OCI-LY7 (cell line): ENCODE measurements at regions not wholly inside any gene's neighbourhood (a gene's known extent, or its start where the extent isn't known, plus 50 kb on each side); places are given as distances from the start of the nearest gene placed in this dataset.
"Not testable (repeated sequence)": the region's sequence is repeated elsewhere in the genome, so short reads cannot be mapped to it uniquely, and the experiment has no call there.

Source experiments
- BruUV-seq: library from RNA; stranded (reverse); fragments of 400-500 nt; replicated peaks from 2 replicates; lab custom pipeline; 2021; lab: Mats Ljungman, UMichigan
- CTCF ChIA-PET: fragments of 300-600 bp; sonication (Branson Sonifier 250); formaldehyde crosslinking; loops from one replicate; lab custom pipeline; 2022; ENCODE audit warnings: antibody characterized with exemption; ENCODE audit not compliant: unreplicated experiment; lab: Charles Lee
- POLR2A ChIA-PET: fragments of 300-600 bp; sonication (Branson Sonifier 250); formaldehyde crosslinking; loops from one replicate; lab custom pipeline; 2022; ENCODE audit warnings: antibody characterized with exemption; lab: Charles Lee
- DNase-seq: peaks from one replicate; pipeline ENCODE4 v3.0.0-alpha.2; 2015; ENCODE audit warnings: low spot score
- H2AFZ ChIP-seq: fragments of 200-600 bp; sonication (generic), shearing (Covaris generic); 2 replicates; pipeline ENCODE4 v1.6.1; 2014; ENCODE audit warnings: mild to moderate bottlenecking, antibody characterized with exemption, low read length, moderate library complexity
- H3K27ac ChIP-seq: fragments of 200-600 bp; sonication (generic); 2 replicates; pipeline ENCODE4 v1.5.1; 2014; ENCODE audit warnings: mixed run types, low read depth, mild to moderate bottlenecking, moderate library complexity, low read length, inconsistent platforms; ENCODE audit not compliant: poor library complexity, severe bottlenecking
- H3K36me3 ChIP-seq: fragments of 200-600 bp; sonication (generic); 2 replicates; pipeline ENCODE4 v1.6.1; 2014; ENCODE audit warnings: mild to moderate bottlenecking, antibody characterized with exemption, low read length, moderate library complexity, mixed read lengths; ENCODE audit not compliant: insufficient read depth
- H3K4me1 ChIP-seq: fragments of 200-600 bp; sonication (generic); 2 replicates; pipeline ENCODE4 v1.5.1; 2014; ENCODE audit warnings: mild to moderate bottlenecking, low read length; ENCODE audit not compliant: insufficient read depth, poor library complexity, severe bottlenecking
- H3K4me2 ChIP-seq: fragments of 200-600 bp; sonication (generic); 2 replicates; pipeline ENCODE4 v1.6.1; 2014; ENCODE audit warnings: mild to moderate bottlenecking, low read length
- H3K4me3 ChIP-seq: fragments of 200-600 bp; sonication (generic); 2 replicates; pipeline ENCODE4 v1.5.1; 2014; ENCODE audit warnings: mild to moderate bottlenecking, low read depth, low read length; ENCODE audit not compliant: poor library complexity, severe bottlenecking
- H3K79me2 ChIP-seq: fragments of 200-600 bp; sonication (generic); 2 replicates; pipeline ENCODE4 v1.6.1; 2016; ENCODE audit warnings: low read depth, mild to moderate bottlenecking, low read length, moderate library complexity, mixed read lengths; ENCODE audit not compliant: insufficient read depth
- H3K9me2 ChIP-seq: fragments of 200-600 bp; sonication (generic); 2 replicates; pipeline ENCODE4 v1.6.1; 2016; ENCODE audit warnings: mild to moderate bottlenecking, low read length, mixed read lengths; ENCODE audit not compliant: insufficient read depth
- H3K9me3 ChIP-seq: fragments of 200-600 bp; sonication (generic); 2 replicates; pipeline ENCODE4 v1.6.1; 2014; ENCODE audit warnings: mild to moderate bottlenecking, mixed run types, low read length, mixed read lengths
- H4K20me1 ChIP-seq: fragments of 200-600 bp; sonication (generic); 2 replicates; pipeline ENCODE4 v1.6.1; 2014; ENCODE audit warnings: mild to moderate bottlenecking, antibody characterized with exemption, low read length, moderate library complexity, mixed read lengths; ENCODE audit not compliant: insufficient read depth
- EZH2phosphoT487 ChIP-seq: fragments of 200-600 bp; sonication (generic); IDR thresholded peaks from 2 replicates; pipeline ENCODE4 v1.6.1; 2018; ENCODE audit warnings: low read depth, borderline replicate concordance, mild to moderate bottlenecking, mixed run types, antibody characterized with exemption, low read length, moderate library complexity, mixed read lengths
- intact Hi-C: fragments of 100-400 bp; cut with micrococcal nuclease; formaldehyde crosslinking; loops from one replicate; pipeline ENCODE4 v1.10.0; 2022; ENCODE audit not compliant: unreplicated experiment
- TF ChIP-seq, protein P1 (sequence below): fragments of 200-600 bp; sonication (generic); conservative IDR thresholded peaks from 2 replicates; pipeline ENCODE4 v1.5.1; 2014; ENCODE audit warnings: mild to moderate bottlenecking, antibody characterized with exemption, low read length, moderate library complexity, mixed read lengths

DNA sequence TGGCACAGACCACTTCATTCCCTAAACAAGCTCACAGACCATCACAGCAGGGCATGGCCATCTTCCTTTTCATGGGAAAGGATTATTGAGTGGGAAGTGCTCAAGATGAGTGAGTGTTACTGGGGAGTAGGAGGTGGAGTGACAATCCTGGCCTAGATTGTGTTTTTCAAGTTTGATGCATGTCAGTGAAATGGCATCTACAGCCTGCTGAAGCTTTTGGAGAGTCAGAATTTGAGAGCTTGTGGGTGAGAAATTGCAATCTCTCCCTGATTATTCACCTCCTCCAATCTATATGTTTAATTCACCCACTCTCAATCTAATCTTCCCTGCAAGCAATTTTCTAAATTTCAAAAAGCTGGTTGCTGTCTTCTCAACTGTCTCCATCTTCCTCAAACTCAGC, 156.1 kb upstream of the G2E3 start:
- H3K79me2 ChIP-seq, result no peaks in the 10 kb centered on the region
- POLR2A ChIA-PET, result interaction anchor here (1.0 kb wide), 1 partner anchor 8 kb away, joined by 4 read pairs; no protein-coding TSS in a partner anchor
- no TSS peak for BruUV-seq

DNA sequence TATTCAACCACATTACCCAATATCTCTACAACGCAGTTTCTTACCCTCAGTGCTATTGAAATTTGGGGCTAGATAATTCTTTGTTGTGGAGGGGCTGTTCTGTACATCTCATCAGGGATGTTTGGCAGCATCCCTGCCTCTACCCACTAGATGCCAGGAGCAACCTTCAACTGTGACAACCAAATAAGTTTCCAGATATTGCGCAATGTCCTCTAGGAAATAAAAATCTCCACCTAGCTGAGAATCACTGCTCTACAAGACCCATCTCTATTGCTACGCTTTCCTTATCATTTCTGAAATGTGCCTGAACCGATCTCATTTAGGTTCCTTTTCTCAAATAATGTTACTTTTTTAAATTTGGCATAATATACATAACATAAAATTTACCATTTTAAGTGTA, 155.2 kb upstream of the G2E3 start:
- H2AFZ ChIP-seq, result no peak overlapping the region
- no peaks in the 10 kb centered on the region for H3K36me3 ChIP-seq
- H3K79me2 ChIP-seq, result no peaks in the 10 kb centered on the region
- DNase-seq, result no peak
- BruUV-seq, result no TSS peak
- ChIA-PET POLR2A (interaction anchor here (0.5 kb wide), 1 partner anchor 871 kb away, joined by 3 read pairs; no protein-coding TSS in a partner anchor), CTCF (no interaction called here)
- intact Hi-C loops, result no loop called here
- TF ChIP-seq, protein P1, sequence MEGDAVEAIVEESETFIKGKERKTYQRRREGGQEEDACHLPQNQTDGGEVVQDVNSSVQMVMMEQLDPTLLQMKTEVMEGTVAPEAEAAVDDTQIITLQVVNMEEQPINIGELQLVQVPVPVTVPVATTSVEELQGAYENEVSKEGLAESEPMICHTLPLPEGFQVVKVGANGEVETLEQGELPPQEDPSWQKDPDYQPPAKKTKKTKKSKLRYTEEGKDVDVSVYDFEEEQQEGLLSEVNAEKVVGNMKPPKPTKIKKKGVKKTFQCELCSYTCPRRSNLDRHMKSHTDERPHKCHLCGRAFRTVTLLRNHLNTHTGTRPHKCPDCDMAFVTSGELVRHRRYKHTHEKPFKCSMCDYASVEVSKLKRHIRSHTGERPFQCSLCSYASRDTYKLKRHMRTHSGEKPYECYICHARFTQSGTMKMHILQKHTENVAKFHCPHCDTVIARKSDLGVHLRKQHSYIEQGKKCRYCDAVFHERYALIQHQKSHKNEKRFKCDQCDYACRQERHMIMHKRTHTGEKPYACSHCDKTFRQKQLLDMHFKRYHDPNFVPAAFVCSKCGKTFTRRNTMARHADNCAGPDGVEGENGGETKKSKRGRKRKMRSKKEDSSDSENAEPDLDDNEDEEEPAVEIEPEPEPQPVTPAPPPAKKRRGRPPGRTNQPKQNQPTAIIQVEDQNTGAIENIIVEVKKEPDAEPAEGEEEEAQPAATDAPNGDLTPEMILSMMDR, result no peak
- no peak for TF ChIP-seq EZH2phosphoT487
- H3K9me2 ChIP-seq, result no peaks in the 10 kb centered on the region
- no peaks in the 10 kb centered on the region for H3K9me3 ChIP-seq
- H3K4me3 ChIP-seq, result no peak overlapping the region
- H4K20me1 ChIP-seq, result no peaks in the 10 kb centered on the region
- H3K4me2 ChIP-seq, result no peak overlapping the region
- H3K27ac ChIP-seq, result no peak overlapping the region
- no peaks in the 10 kb centered on the region for H3K4me1 ChIP-seq

More for the DNA sequence above, 156.1 kb upstream of the G2E3 start:
- no peaks in the 10 kb centered on the region for H3K4me1 ChIP-seq
- no peak for DNase-seq
- TF ChIP-seq EZH2phosphoT487, result no peak
- TF ChIP-seq, protein P1, result no peak
- H3K9me2 ChIP-seq, result no peaks in the 10 kb centered on the region
- no peak overlapping the region for H3K27ac ChIP-seq
- no peaks in the 10 kb centered on the region for H4K20me1 ChIP-seq
- intact Hi-C loops, result no loop called here
- no peaks in the 10 kb centered on the region for H3K36me3 ChIP-seq
- H3K4me2 ChIP-seq, result no peak overlapping the region
- no peak overlapping the region for H2AFZ ChIP-seq
- no peaks in the 10 kb centered on the region for H3K9me3 ChIP-seq
- no peak overlapping the region for H3K4me3 ChIP-seq
- CTCF ChIA-PET, result no interaction called here

DNA sequence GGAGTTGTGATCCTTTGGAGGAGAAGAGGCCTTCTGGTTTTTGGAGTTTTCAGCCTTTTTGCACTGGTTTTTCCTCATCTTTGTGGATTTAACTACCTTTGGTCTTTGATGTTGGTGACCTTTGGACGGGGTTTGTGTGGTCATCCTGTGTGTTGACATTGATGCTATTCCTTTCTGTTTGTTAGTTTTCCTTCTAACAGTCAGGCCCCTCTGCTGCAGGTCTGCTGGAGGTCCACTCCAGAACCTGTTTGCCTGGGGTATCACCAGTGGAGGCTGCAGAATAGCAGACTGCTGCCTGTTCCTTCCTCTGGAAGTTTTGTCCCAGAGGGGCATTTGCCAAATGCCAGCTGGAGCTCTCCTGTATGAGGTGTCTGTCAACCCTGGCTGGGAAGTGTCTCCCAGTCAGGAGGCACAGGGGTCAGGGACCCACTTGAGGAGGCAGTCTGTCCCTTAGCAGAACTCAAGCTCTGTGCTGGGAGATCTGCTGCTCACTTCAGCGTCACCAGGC, 149.4 kb upstream of the G2E3 start:
- H3K4me3 ChIP-seq, BruUV-seq, intact Hi-C loops, H3K4me1 ChIP-seq, H3K79me2 ChIP-seq, H3K27ac ChIP-seq, H3K36me3 ChIP-seq, CTCF ChIA-PET, H3K4me2 ChIP-seq, H2AFZ ChIP-seq, H3K9me3 ChIP-seq, H4K20me1 ChIP-seq, DNase-seq, H3K9me2 ChIP-seq: not testable (repeated sequence)
- POLR2A ChIA-PET, result interaction anchor here (0.8 to 0.9 kb wide), 3 partner anchors 13 to 26 kb away, joined by 3 to 5 read pairs (median 3); no protein-coding TSS in a partner anchor
